Astrocyte (in vitro differentiated cells and primary cell): ENCODE measurements at regions not wholly inside any gene's neighbourhood (a gene's known extent, or its start where the extent isn't known, plus 50 kb on each side); places are given as distances from the start of the nearest gene placed in this dataset.

Experiments used
- DNase-seq: peaks from one replicate; pipeline ENCODE4 v3.0.0-alpha.2; 2010; ENCODE audit warnings: low read depth
- FAIRE-seq: peaks from 2 replicates; lab custom pipeline; 2011; peaks lifted over from hg19 to GRCh38; lab: Jason Lieb, UNC
- H2AFZ ChIP-seq: 2 replicates; pipeline ENCODE4 v1.6.0; 2012; ENCODE audit warnings: low read depth, low read length, inconsistent platforms
- H3K27ac ChIP-seq: 2 replicates; pipeline ENCODE4 v1.5.1; 2011; ENCODE audit warnings: low read depth, low read length, inconsistent platforms
- H3K27me3 ChIP-seq: 2 replicates; pipeline ENCODE4 v1.6.0; 2011; ENCODE audit warnings: low read length, inconsistent platforms; ENCODE audit not compliant: insufficient read depth
- H3K36me3 ChIP-seq: 2 replicates; pipeline ENCODE4 v1.5.1; 2011; ENCODE audit warnings: low read length, inconsistent platforms; ENCODE audit not compliant: insufficient read depth
- H3K4me1 ChIP-seq: 2 replicates; pipeline ENCODE4 v1.5.1; 2011; ENCODE audit warnings: low read length, inconsistent platforms; ENCODE audit not compliant: insufficient read depth
- H3K4me2 ChIP-seq: 2 replicates; pipeline ENCODE4 v1.6.0; 2012; ENCODE audit warnings: low read length, inconsistent platforms
- H3K4me3 ChIP-seq: 2 replicates; pipeline ENCODE4 v1.5.1; 2011; ENCODE audit warnings: low read depth, mild to moderate bottlenecking, low read length, inconsistent platforms; ENCODE audit not compliant: insufficient read depth
- H3K79me2 ChIP-seq: 2 replicates; pipeline ENCODE4 v1.6.0; 2012; ENCODE audit warnings: mild to moderate bottlenecking, low read length, inconsistent platforms; ENCODE audit not compliant: insufficient read depth
- H3K9ac ChIP-seq: 2 replicates; pipeline ENCODE4 v1.6.0; 2012; ENCODE audit warnings: mild to moderate bottlenecking, low read length, inconsistent platforms
- H3K9me3 ChIP-seq: 2 replicates; pipeline ENCODE4 v1.5.1; 2012; ENCODE audit warnings: low read depth, mild to moderate bottlenecking, low read length, inconsistent platforms; ENCODE audit not compliant: insufficient read depth
- H4K20me1 ChIP-seq: 2 replicates; pipeline ENCODE4 v1.6.0; 2012; ENCODE audit warnings: low read length, inconsistent platforms; ENCODE audit not compliant: insufficient read depth
- H3K27ac Mint-ChIP-seq: one replicate; pipeline ENCODE4 v1.8.0; 2021; ENCODE audit warnings: mild to moderate bottlenecking, mixed read lengths; ENCODE audit not compliant: unreplicated experiment
- H3K27me3 Mint-ChIP-seq: one replicate; pipeline ENCODE4 v1.8.0; 2021; ENCODE audit warnings: low read depth, mixed read lengths; ENCODE audit not compliant: unreplicated experiment
- H3K36me3 Mint-ChIP-seq: one replicate; pipeline ENCODE4 v1.8.0; 2021; ENCODE audit warnings: low read depth, mixed read lengths; ENCODE audit not compliant: unreplicated experiment
- H3K4me1 Mint-ChIP-seq: one replicate; pipeline ENCODE4 v1.8.0; 2021; ENCODE audit warnings: low read depth, mixed read lengths; ENCODE audit not compliant: unreplicated experiment
- H3K4me3 Mint-ChIP-seq: one replicate; pipeline ENCODE4 v1.8.0; 2021; ENCODE audit warnings: mild to moderate bottlenecking, moderate library complexity, mixed read lengths; ENCODE audit not compliant: unreplicated experiment
- H3K9me3 Mint-ChIP-seq: one replicate; pipeline ENCODE4 v1.8.0; 2021; ENCODE audit warnings: mild to moderate bottlenecking, mixed read lengths; ENCODE audit not compliant: unreplicated experiment
- EZH2 ChIP-seq: IDR thresholded peaks from 2 replicates; pipeline ENCODE4 v1.6.1; 2012; ENCODE audit warnings: mild to moderate bottlenecking, low read length, inconsistent platforms; ENCODE audit not compliant: insufficient read depth
- TF ChIP-seq, protein P1 (sequence below): IDR thresholded peaks from 2 replicates; pipeline ENCODE4 v1.5.1; 2011; ENCODE audit warnings: low read depth, mild to moderate bottlenecking, inconsistent platforms, low read length, moderate library complexity; ENCODE audit not compliant: insufficient read depth

DNA sequence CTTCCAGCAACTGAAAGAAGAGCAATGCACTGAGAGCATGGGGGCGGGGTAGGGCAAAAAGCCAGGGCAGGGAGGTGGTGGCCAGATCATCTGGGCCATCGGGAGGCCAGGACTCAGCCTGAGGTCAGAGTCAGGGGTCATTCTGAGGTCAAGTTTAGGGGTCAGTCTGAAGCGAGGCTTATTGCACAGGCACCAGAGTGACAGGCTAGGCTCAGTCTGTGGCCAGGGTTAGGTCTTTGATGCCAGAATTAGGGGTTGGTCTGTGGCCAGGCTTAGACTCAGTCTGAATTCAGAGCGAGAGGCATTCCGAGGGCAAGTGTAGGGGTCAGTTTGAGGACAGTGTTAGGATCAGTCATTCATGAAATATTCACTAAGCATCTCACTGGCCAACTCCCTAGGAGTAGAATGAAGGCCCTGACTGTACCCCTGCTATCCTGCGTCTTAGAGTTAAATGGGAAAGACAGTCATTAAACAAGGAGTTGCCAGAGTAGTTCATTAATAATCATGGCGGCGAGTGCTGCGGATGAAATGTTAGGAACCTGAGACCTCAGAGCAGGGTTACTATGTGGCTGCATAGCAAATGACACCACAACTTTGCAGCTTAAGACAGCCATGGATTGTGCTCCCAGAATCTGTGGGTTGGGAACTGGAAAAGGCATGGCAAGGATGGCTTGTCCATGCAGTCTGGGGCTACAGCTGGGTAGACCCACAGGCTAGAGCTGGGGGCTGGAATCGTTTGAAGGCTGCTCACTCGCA lies 198.7 kb downstream of the CYP26B1 start:
- no peak for TF ChIP-seq EZH2
- TF ChIP-seq, protein P1, sequence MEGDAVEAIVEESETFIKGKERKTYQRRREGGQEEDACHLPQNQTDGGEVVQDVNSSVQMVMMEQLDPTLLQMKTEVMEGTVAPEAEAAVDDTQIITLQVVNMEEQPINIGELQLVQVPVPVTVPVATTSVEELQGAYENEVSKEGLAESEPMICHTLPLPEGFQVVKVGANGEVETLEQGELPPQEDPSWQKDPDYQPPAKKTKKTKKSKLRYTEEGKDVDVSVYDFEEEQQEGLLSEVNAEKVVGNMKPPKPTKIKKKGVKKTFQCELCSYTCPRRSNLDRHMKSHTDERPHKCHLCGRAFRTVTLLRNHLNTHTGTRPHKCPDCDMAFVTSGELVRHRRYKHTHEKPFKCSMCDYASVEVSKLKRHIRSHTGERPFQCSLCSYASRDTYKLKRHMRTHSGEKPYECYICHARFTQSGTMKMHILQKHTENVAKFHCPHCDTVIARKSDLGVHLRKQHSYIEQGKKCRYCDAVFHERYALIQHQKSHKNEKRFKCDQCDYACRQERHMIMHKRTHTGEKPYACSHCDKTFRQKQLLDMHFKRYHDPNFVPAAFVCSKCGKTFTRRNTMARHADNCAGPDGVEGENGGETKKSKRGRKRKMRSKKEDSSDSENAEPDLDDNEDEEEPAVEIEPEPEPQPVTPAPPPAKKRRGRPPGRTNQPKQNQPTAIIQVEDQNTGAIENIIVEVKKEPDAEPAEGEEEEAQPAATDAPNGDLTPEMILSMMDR = no peak
- Mint-ChIP-seq H3K36me3 (no peaks in the 10 kb centered on the region), H3K4me3 (no peak overlapping the region)

DNA sequence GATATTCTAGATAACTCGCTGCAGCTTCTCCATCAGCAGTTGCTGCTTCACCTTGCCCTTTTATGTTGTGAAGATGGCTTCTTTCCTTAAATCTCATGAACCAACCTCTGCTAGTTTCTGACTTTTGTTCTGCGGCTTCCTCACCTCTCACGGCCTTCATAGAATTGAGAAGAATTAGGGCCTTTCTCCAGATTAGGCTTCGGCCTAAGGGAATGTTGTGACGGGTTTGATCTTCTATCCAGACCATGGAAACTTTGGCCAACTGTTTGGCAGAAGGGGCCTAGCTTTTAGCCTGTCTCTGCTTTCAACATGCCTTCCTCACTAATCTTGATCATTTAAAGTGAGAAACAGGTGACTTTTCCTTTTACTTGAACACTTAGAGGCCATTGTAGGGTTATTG lies 199.9 kb downstream of the CYP26B1 start:
- H4K20me1 ChIP-seq = no peaks in the 10 kb centered on the region
- Mint-ChIP-seq H3K27me3 (peaks cover 71% of the 10 kb centered on the region), H3K27ac (no peak overlapping the region), H3K4me1 (peaks cover 21% of the 10 kb centered on the region), H3K4me3 (no peak overlapping the region), H3K36me3 (no peaks in the 10 kb centered on the region), H3K9me3 (peaks cover 2% of the 10 kb centered on the region)
- TF ChIP-seq, protein P1 = no peak
- TF ChIP-seq EZH2 = no peak
- FAIRE-seq (no peak), DNase-seq (no peak)
- no peak overlapping the region for H3K9ac ChIP-seq
- no peaks in the 10 kb centered on the region for H3K36me3 ChIP-seq
- no peaks in the 10 kb centered on the region for H3K4me1 ChIP-seq
- no peak overlapping the region for H3K4me2 ChIP-seq
- peaks cover 2% of the 10 kb centered on the region for H3K27me3 ChIP-seq
- H3K9me3 ChIP-seq = no peaks in the 10 kb centered on the region
- no peaks in the 10 kb centered on the region for H3K79me2 ChIP-seq
- H3K4me3 ChIP-seq = no peak overlapping the region
- H3K27ac ChIP-seq = no peak overlapping the region
- no peak overlapping the region for H2AFZ ChIP-seq

More for the DNA sequence above, 198.7 kb downstream of the CYP26B1 start:
- no peak overlapping the region for H3K27ac ChIP-seq
- no peak overlapping the region for H3K9ac ChIP-seq
- H3K36me3 ChIP-seq = no peaks in the 10 kb centered on the region
- H3K27me3 Mint-ChIP-seq = peaks cover 69% of the 10 kb centered on the region
- no peaks in the 10 kb centered on the region for H4K20me1 ChIP-seq
- no peak overlapping the region for H3K4me3 ChIP-seq
- FAIRE-seq = peak; percentile 17
- H3K4me1 ChIP-seq = no peaks in the 10 kb centered on the region
- H3K4me1 Mint-ChIP-seq = peaks cover 25% of the 10 kb centered on the region
- H3K27ac Mint-ChIP-seq = no peak overlapping the region
- H3K4me2 ChIP-seq = no peak overlapping the region
- H3K9me3 Mint-ChIP-seq = peaks cover 4% of the 10 kb centered on the region
- DNase-seq = peak; percentile 81
- H3K9me3 ChIP-seq = no peaks in the 10 kb centered on the region
- no peaks in the 10 kb centered on the region for H3K79me2 ChIP-seq
- no peaks in the 10 kb centered on the region for H3K27me3 ChIP-seq
- H2AFZ ChIP-seq = no peak overlapping the region

DNA sequence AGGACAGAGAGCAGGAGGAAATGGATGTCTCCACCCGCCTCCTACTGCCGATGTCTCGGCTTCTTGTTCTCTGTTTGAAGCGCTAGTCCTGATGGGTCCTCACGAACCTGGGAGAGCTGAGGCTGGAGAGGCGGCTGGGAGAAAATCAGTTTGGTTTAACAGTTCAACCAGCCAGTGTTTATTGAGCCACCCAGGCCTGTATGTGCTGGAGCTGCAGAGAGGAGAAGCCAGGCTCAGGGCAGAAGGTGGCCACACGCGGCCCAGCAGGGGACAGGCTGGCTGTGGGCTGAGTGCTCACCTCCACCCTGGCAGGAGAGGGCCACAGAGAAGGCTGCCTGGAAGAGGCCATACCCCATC lies 202.1 kb downstream of the CYP26B1 start:
- Histone ChIP-seq H3K79me2 (no peaks in the 10 kb centered on the region), H3K4me1 (no peaks in the 10 kb centered on the region), H3K36me3 (no peaks in the 10 kb centered on the region), H3K4me2 (no peak overlapping the region), H3K9me3 (no peaks in the 10 kb centered on the region), H3K27me3 (peaks cover 2% of the 10 kb centered on the region), H3K4me3 (no peak overlapping the region), H4K20me1 (no peaks in the 10 kb centered on the region), H3K27ac (no peak overlapping the region), H2AFZ (no peak overlapping the region), H3K9ac (no peak overlapping the region)
- H3K4me3 Mint-ChIP-seq = no peak overlapping the region
- TF ChIP-seq, protein P1 = no peak
- no peak for TF ChIP-seq EZH2
- no peaks in the 10 kb centered on the region for H3K36me3 Mint-ChIP-seq
- no peak overlapping the region for H3K27ac Mint-ChIP-seq
- peaks cover 6% of the 10 kb centered on the region for H3K4me1 Mint-ChIP-seq
- H3K27me3 Mint-ChIP-seq = peaks cover 79% of the 10 kb centered on the region
- DNase-seq (no peak), FAIRE-seq (no peak)
- peaks cover 3% of the 10 kb centered on the region for H3K9me3 Mint-ChIP-seq
